ENCODE measurements at regions not wholly inside any gene's neighbourhood (a gene's known extent, or its start where the extent isn't known, plus 50 kb on each side); places are given as distances from the start of the nearest gene placed in this dataset.
A peak's percentile ranks its signal among the peaks of the same experiment; 100 is the strongest.

DNA sequence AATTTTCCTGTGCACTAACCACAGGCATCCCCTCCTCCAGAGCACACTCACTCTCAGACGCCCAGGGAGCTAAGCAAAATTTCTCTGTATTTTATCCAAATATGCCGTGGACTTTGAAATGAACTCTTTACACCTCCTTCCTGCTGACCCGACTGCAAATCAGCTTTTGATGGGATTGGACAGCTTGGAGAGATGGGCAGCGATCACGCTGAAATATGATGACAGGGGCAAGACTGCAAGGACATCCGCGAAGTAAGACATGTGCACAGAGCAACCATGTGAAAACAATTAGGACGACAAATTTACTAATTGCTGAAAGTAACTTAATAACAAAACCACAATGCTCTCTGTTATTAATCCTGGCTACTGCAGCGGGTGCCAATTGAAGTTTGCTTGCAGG, 64.6 kb upstream of the CLDN14 start:
- no peak overlapping the region for H3K27ac Mint-ChIP-seq
- H3K4me1 Mint-ChIP-seq, result peaks cover 32% of the 10 kb centered on the region
- H3K4me3 Mint-ChIP-seq, result no peak overlapping the region
- H3K9me3 Mint-ChIP-seq, result no peaks in the 10 kb centered on the region
- peaks cover 48% of the 10 kb centered on the region for H3K27me3 Mint-ChIP-seq (ENCODE audit: low read depth)
- TF ChIP-seq, protein P1, sequence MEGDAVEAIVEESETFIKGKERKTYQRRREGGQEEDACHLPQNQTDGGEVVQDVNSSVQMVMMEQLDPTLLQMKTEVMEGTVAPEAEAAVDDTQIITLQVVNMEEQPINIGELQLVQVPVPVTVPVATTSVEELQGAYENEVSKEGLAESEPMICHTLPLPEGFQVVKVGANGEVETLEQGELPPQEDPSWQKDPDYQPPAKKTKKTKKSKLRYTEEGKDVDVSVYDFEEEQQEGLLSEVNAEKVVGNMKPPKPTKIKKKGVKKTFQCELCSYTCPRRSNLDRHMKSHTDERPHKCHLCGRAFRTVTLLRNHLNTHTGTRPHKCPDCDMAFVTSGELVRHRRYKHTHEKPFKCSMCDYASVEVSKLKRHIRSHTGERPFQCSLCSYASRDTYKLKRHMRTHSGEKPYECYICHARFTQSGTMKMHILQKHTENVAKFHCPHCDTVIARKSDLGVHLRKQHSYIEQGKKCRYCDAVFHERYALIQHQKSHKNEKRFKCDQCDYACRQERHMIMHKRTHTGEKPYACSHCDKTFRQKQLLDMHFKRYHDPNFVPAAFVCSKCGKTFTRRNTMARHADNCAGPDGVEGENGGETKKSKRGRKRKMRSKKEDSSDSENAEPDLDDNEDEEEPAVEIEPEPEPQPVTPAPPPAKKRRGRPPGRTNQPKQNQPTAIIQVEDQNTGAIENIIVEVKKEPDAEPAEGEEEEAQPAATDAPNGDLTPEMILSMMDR (IDR thresholded peaks at IDR 0.05; ENCODE audit: unreplicated experiment in 3 of 3), result no peak
- no peaks in the 10 kb centered on the region for H3K36me3 Mint-ChIP-seq (ENCODE audit: low read depth)

DNA sequence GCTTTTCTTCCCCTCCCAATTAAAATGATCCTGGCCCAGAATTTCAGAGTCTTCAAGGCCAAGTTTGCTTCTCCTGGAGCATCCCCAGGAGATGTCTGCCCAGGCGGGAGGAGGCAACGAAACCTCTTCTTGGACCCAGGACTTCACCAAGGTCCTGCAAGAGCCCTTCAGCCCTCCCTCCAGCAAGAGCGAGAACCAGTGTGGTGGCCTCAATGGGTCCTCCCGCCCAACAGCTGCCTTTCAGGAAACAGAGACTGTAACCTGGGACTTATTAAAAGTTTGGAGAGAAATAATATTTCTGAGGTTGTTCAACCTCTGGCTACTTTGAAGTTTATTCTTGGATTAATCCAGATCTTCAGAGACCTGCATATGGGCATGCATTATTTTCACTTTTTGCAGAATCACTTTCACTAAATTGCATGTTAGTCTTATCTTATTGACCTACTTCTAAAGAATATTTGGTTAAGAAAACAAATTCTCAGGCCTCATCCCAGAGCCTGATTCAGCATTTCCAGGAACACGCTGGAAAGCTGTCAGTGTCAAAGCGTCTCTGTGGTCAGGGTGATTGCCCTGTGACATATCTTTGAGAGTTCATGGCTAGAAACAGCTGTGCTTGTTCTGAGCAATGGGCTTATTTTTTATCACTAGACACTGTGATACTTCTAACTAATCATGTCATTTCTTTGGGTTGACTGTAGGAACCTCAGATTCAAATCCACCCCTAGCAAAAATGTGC, 66.0 kb upstream of the CLDN14 start:
- Mint-ChIP-seq H3K4me1 (peaks cover 46% of the 10 kb centered on the region), H3K9me3 (no peaks in the 10 kb centered on the region), H3K4me3 (no peak overlapping the region), H3K36me3 (ENCODE audit: low read depth) (no peaks in the 10 kb centered on the region), H3K27me3 (ENCODE audit: low read depth) (peaks cover 52% of the 10 kb centered on the region), H3K27ac (no peak overlapping the region)
- TF ChIP-seq, protein P1 (IDR thresholded peaks at IDR 0.05; ENCODE audit: unreplicated experiment in 3 of 3), result no peak

DNA sequence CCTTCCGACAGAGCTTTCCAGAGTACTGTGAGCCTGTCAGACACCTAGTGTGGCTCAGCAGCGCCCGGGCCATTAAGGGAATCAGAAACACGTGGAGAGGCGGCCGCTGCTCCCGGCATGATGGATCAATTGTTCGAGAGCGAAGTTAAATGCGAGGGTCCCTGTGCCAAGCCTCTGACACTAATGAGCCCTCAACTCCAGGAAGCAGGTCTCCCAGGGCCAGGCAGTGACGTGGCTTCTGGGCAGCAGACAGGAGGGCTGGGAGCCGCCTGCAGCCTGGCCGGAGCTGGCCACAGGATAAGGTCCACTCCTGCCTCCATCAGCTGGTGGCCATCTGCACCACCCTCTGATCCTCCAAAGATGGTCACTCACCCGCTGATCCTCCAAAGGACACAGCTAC, 67.5 kb upstream of the CLDN14 start:
- no peaks in the 10 kb centered on the region for H3K36me3 Mint-ChIP-seq (ENCODE audit: low read depth)
- H3K4me3 Mint-ChIP-seq, result no peak overlapping the region
- peaks cover 61% of the 10 kb centered on the region for H3K4me1 Mint-ChIP-seq
- H3K27me3 Mint-ChIP-seq (ENCODE audit: low read depth), result peaks cover 46% of the 10 kb centered on the region
- TF ChIP-seq, protein P1 (IDR thresholded peaks at IDR 0.05; ENCODE audit: unreplicated experiment in 3 of 3), result no peak
- no peaks in the 10 kb centered on the region for H3K9me3 Mint-ChIP-seq
- no peak overlapping the region for H3K27ac Mint-ChIP-seq

DNA sequence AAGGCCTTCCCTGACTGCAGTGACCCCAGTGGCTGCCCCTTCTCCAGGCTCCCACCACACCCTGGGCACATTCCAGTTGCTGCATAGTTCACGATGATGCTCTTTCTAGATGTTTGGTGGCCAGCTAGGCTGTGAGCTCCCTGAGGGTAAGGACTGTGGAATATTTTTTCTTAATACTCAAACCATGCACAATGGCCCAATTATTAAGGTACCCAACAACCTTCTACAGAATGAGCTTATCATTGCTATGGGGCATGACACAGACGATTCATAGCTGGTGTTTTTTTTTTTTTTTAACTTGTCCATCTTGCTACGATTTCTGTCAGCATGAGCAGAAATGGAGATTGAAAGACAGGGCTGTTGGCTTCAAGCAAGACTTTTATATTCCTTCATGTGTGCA, 68.9 kb upstream of the CLDN14 start:
- H3K27ac Mint-ChIP-seq, result peak overlapping the region; percentile 33 to 57 (median 42)
- H3K4me3 Mint-ChIP-seq, result no peak overlapping the region
- H3K9me3 Mint-ChIP-seq, result no peaks in the 10 kb centered on the region
- peaks cover 44% of the 10 kb centered on the region for H3K27me3 Mint-ChIP-seq (ENCODE audit: low read depth)
- TF ChIP-seq, protein P1 (IDR thresholded peaks at IDR 0.05; ENCODE audit: unreplicated experiment in 3 of 3), result no peak
- peaks cover 67% of the 10 kb centered on the region for H3K4me1 Mint-ChIP-seq
- no peaks in the 10 kb centered on the region for H3K36me3 Mint-ChIP-seq (ENCODE audit: low read depth)

DNA sequence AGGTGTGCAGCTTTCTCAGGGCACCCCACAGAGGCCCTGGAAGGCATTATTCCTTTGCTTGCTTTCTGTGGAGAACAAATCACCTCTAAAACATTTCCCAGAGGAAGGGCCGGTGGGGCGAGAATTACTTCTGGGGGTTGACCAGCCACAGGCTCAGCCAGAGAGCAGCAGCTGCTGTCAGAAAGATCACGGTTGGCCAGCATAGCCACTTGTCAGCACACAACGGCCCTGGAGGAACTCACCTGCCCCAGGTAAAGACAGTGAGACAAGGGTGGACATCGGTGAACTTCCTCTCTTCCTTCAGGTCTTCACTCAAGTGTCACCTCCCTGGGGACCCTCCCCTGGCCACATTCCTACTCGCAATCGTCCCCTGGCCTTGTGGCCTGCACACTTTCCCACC, 69.5 kb upstream of the CLDN14 start:
- no peaks in the 10 kb centered on the region for H3K36me3 Mint-ChIP-seq (ENCODE audit: low read depth)
- H3K27me3 Mint-ChIP-seq (ENCODE audit: low read depth), result peaks cover 40% of the 10 kb centered on the region
- TF ChIP-seq, protein P1 (IDR thresholded peaks at IDR 0.05; ENCODE audit: unreplicated experiment in 3 of 3), result no peak
- H3K27ac Mint-ChIP-seq, result peak overlapping the region; percentile 33 to 57 (median 42)
- H3K4me3 Mint-ChIP-seq, result no peak overlapping the region
- H3K9me3 Mint-ChIP-seq, result no peaks in the 10 kb centered on the region
- H3K4me1 Mint-ChIP-seq, result peaks cover 67% of the 10 kb centered on the region

DNA sequence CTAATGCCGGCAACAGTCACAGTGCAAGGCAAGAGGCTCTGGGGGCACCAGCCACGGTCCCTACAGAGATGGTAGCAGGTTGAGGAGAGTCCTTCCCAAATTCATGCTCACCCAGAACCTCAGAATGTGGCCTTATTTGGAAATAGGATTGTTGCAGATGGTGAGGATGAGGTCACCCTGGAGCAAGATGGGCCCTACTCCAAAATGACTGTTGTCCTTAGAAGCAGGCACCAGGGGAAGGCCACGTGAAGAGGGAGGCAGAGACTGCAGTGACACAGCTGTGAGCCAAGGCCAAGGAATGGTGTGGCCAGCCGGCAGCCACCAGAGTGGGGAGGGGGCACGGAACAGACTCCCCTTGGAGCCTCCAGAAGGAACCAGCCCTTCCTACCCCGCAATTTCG, 70.8 kb upstream of the CLDN14 start:
- TF ChIP-seq, protein P1 (IDR thresholded peaks at IDR 0.05; ENCODE audit: unreplicated experiment in 3 of 3), result no peak
- H3K4me1 Mint-ChIP-seq, result peaks cover 67% of the 10 kb centered on the region
- peak overlapping the region; percentile 63 to 78 (median 77) for H3K27ac Mint-ChIP-seq
- H3K9me3 Mint-ChIP-seq, result no peaks in the 10 kb centered on the region
- H3K4me3 Mint-ChIP-seq, result no peak overlapping the region
- H3K36me3 Mint-ChIP-seq (ENCODE audit: low read depth), result no peaks in the 10 kb centered on the region
- H3K27me3 Mint-ChIP-seq (ENCODE audit: low read depth), result peaks cover 42% of the 10 kb centered on the region

Measured in nephron (organoid).